NCI-H345 treated with DMSO at 0.1 percent for 48 hours (cell line): ENCODE measurements at regions not wholly inside any gene's neighbourhood (a gene's known extent, or its start where the extent isn't known, plus 50 kb on each side); places are given as distances from the start of the nearest gene placed in this dataset.

Experiments used
- DNase-seq: peaks from one replicate; lab custom pipeline; 2025; ENCODE audit not compliant: unreplicated experiment; lab: John Stamatoyannopoulos, UW

DNA sequence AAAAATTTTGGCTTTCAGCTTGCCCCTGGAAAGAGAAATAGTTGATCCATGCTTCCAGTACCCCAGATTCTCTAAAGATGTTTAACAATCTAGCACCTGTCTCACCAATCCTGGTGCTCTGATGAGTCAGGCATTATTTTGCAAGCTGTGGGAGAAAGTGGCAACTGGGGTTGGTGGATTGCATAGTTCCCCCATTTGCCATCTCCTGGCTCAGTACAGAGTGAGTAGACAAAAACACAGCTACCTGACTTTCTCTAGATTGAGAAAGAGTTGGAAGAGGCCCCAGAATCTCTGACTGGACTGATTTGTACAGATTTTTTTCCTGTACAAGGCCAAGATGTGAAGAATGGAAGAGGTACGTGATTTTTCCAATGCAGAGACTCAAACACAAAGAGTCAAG, 75.1 kb upstream of the NEGR1 start:
- DNase-seq: no peak

DNA sequence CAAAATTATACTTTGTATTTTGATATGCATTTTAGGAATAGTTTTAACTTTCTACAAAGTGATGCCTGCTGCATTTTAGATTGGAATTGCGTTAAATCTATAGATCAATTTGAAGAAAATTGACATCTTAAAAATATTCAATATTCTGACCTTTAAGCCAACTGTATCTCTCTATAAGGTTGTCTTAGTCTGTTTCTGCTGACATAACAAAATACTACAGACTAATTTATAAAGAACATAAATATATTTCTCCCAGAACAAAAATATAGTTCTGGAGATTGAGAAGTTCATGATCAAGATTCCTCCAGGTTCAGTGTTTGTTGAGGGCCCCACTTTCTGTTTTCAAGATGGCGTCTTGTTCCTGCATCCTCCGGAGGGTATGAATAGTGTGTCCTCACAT, 73.6 kb upstream of the NEGR1 start:
- DNase-seq: no peak

DNA sequence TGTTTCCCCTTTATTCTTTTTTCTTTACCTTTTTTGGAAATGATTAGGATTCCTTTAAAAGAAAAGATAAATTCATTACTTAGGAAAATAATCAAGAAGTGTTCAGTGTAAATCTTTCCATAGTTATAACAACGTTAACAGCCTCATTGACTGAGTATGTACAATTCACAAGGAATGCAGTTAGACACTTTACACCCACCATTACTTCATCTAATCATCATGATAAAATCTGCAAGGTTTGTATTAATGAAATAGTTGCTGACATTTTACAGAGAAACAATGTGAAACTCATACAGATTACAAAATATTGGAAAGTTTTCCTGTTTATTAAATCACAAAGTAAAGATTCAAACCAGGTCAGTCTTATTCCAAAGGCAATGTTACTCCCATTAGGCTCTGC, 59.3 kb upstream of the NEGR1 start:
- DNase-seq: no peak

DNA sequence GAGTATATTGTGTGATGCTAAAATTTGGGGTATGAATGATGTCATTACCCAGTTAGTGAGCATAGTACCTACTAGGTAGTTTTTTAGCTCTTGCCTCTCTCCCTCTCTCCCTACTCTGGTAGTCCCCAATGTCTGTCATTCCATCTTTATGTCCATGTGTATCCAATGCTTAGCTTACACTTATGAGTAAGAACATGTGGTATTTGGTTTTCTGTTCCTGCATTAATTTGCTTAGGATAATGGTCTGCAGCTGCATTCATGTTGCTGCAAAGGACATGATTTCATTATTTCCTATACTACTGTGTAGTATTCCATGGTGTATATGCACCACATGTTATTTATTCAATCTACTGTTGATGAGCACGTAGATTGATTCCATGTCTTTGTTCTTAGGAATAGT, 54.4 kb upstream of the NEGR1 start:
- DNase-seq: no peak
